GM04504 (cell line): ENCODE measurements at regions not wholly inside any gene's neighbourhood (a gene's known extent, or its start where the extent isn't known, plus 50 kb on each side); places are given as distances from the start of the nearest gene placed in this dataset.
"Not testable (repeated sequence)": the region's sequence is repeated elsewhere in the genome, so short reads cannot be mapped to it uniquely, and the experiment has no call there.

Experiments used
- DNase-seq: peaks from one replicate; pipeline ENCODE4 v3.0.0-alpha.2; 2012; ENCODE audit warnings: low read depth

GRCh38 chr16:59096682-59097081, 362.6 kb upstream of the GOT2 start:
- DNase-seq = not testable (repeated sequence)

GRCh38 chr16:59090541-59090940, 356.4 kb upstream of the GOT2 start:
- no peak for DNase-seq

- no peak for DNase-seq
These were observed 354.3 kb upstream of the GOT2 start for GRCh38 chr16:59088431-59088830.

- no peak for DNase-seq
These were observed 353.5 kb upstream of the GOT2 start for GRCh38 chr16:59087641-59088040.

GRCh38 chr16:59067205-59067604, 333.1 kb upstream of the GOT2 start:
- DNase-seq = no peak

GRCh38 chr16:59060207-59060606, 326.1 kb upstream of the GOT2 start:
- DNase-seq = peak; percentile 29

GRCh38 chr16:59058250-59058649, 324.1 kb upstream of the GOT2 start:
- no peak for DNase-seq

- no peak for DNase-seq
These were observed 319.8 kb upstream of the GOT2 start for GRCh38 chr16:59053911-59054310.

GRCh38 chr16:59052231-59052630, 318.1 kb upstream of the GOT2 start:
- no peak for DNase-seq

- DNase-seq = no peak
These were observed 314.8 kb upstream of the GOT2 start for GRCh38 chr16:59048876-59049275.

- DNase-seq = no peak
These were observed 313.0 kb upstream of the GOT2 start for GRCh38 chr16:59047114-59047513.

- peak; percentile 64 for DNase-seq
These were observed 312.2 kb upstream of the GOT2 start for GRCh38 chr16:59046335-59046734.

- no peak for DNase-seq
These were observed 311.4 kb upstream of the GOT2 start for GRCh38 chr16:59045501-59045900.

- peak; percentile 27 for DNase-seq
These were observed 310.5 kb upstream of the GOT2 start for GRCh38 chr16:59044616-59045015.

GRCh38 chr16:59042301-59042700, 308.2 kb upstream of the GOT2 start:
- DNase-seq = no peak

GRCh38 chr16:59039066-59039720, 305.1 kb upstream of the GOT2 start:
- DNase-seq = peak; percentile 11

- DNase-seq = no peak
These were observed 296.9 kb upstream of the GOT2 start for GRCh38 chr16:59030923-59031485.

- DNase-seq = no peak
These were observed 287.6 kb upstream of the GOT2 start for GRCh38 chr16:59021751-59022150.

- no peak for DNase-seq
These were observed 279.8 kb upstream of the GOT2 start for GRCh38 chr16:59013930-59014329.

- DNase-seq = no peak
These were observed 265.6 kb upstream of the GOT2 start for GRCh38 chr16:58999762-59000161.

GRCh38 chr16:58992755-58993154, 258.6 kb upstream of the GOT2 start:
- not testable (repeated sequence) for DNase-seq

- DNase-seq = not testable (repeated sequence)
These were observed 249.3 kb upstream of the GOT2 start for GRCh38 chr16:58983181-58983965.

GRCh38 chr16:58970775-58971174, 236.7 kb upstream of the GOT2 start:
- peak; percentile 32 for DNase-seq
